ENCODE measurements at regions not wholly inside any gene's neighbourhood (a gene's known extent, or its start where the extent isn't known, plus 50 kb on each side); places are given as distances from the start of the nearest gene placed in this dataset.

DNA sequence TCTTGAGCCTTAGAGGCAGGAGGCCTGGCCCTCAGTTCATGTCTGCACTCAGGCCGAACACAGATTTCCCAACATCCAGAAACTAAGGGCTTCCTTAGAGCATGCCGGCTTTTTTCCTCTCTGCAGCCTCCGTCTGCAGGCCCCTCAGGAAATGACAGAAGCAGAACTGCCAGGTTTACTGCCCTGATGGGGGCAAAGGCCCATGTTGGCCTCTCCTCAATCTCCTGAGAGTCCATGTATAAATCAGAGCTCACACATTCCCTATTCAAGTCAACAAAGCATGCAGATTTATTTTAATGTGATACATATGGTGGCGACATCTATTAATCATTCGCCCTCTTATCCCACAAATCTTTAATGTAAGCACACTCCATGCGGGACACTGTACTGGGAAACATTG, 475.6 kb upstream of the HS6ST1 start:
- Histone ChIP-seq H4K20me1 (ENCODE audit: control insufficient read depth, extremely low read depth, insufficient read depth, low read length) (no peaks in the 10 kb centered on the region), H3K79me2 (ENCODE audit: control insufficient read depth, insufficient read depth, low read length) (no peaks in the 10 kb centered on the region), H3K9me3 (ENCODE audit: control insufficient read depth, insufficient read depth, low read depth, low read length) (no peaks in the 10 kb centered on the region), H2AFZ (ENCODE audit: low read length) (no peak overlapping the region), H3K27ac (ENCODE audit: insufficient read depth, low read length) (no peak overlapping the region), H3K4me3 (replicated peaks in 1 of 4; ENCODE audit: control extremely low read depth in 1 of 4, insufficient read depth in 1 of 4, low read depth in 3 of 4, low read length in 4 of 4) (no peak overlapping the region), H3K36me3 (ENCODE audit: control insufficient read depth, insufficient read depth, low read length) (no peaks in the 10 kb centered on the region), H3K9ac (ENCODE audit: insufficient read depth, low read length) (no peak overlapping the region), H3K4me2 (ENCODE audit: extremely low read depth, insufficient read depth, low read length) (no peak overlapping the region), H3K27me3 (ENCODE audit: control insufficient read depth, insufficient read depth, low read length) (no peaks in the 10 kb centered on the region), H3K4me1 (ENCODE audit: control insufficient read depth, extremely low read depth, insufficient read depth, low read length) (no peaks in the 10 kb centered on the region)
- TF ChIP-seq CTCF (conservative IDR thresholded peaks at IDR 0.05 in 1 of 2, IDR thresholded peaks at IDR 0.05 in 1 of 2; ENCODE audit: low read depth in 1 of 2, low read length in 2 of 2) (no peak), EZH2 (IDR thresholded peaks at IDR 0.05; ENCODE audit: low read length, missing control alignments) (no peak)
- DNase-seq (ENCODE audit: low read depth in 2 of 2), result no peak

DNA sequence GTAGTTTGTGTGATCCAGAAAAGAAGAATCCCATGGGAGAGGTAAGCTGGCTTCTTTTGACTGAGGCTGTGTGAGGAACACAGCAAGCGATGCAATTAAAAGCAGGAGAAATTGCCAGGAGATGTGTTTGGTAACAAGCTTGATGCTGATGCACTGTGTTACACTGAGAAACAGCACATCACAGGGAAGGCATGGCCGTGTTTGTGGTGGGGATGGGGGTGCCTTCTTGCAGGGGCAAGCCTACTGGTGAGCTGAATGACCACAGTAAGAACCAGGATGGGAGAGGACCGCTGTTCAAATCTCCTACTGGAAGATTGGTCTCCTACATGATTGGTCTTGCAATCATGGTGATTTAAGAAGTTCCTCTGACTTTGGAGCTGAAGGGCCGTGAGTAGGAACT, 477.7 kb upstream of the HS6ST1 start:
- Histone ChIP-seq H3K4me2 (ENCODE audit: extremely low read depth, insufficient read depth, low read length) (no peak overlapping the region), H3K9ac (ENCODE audit: insufficient read depth, low read length) (no peak overlapping the region), H3K36me3 (ENCODE audit: control insufficient read depth, insufficient read depth, low read length) (no peaks in the 10 kb centered on the region), H3K4me3 (replicated peaks in 1 of 4; ENCODE audit: control extremely low read depth in 1 of 4, insufficient read depth in 1 of 4, low read depth in 3 of 4, low read length in 4 of 4) (no peak overlapping the region), H3K4me1 (ENCODE audit: control insufficient read depth, extremely low read depth, insufficient read depth, low read length) (no peaks in the 10 kb centered on the region), H3K27ac (ENCODE audit: insufficient read depth, low read length) (no peak overlapping the region), H3K27me3 (ENCODE audit: control insufficient read depth, insufficient read depth, low read length) (no peaks in the 10 kb centered on the region), H4K20me1 (ENCODE audit: control insufficient read depth, extremely low read depth, insufficient read depth, low read length) (no peaks in the 10 kb centered on the region), H3K79me2 (ENCODE audit: control insufficient read depth, insufficient read depth, low read length) (no peaks in the 10 kb centered on the region), H3K9me3 (ENCODE audit: control insufficient read depth, insufficient read depth, low read depth, low read length) (no peaks in the 10 kb centered on the region), H2AFZ (ENCODE audit: low read length) (no peak overlapping the region)
- DNase-seq (ENCODE audit: low read depth in 2 of 2), result no peak
- TF ChIP-seq EZH2 (IDR thresholded peaks at IDR 0.05; ENCODE audit: low read length, missing control alignments) (no peak), CTCF (conservative IDR thresholded peaks at IDR 0.05 in 1 of 2, IDR thresholded peaks at IDR 0.05 in 1 of 2; ENCODE audit: low read depth in 1 of 2, low read length in 2 of 2) (no peak)

DNA sequence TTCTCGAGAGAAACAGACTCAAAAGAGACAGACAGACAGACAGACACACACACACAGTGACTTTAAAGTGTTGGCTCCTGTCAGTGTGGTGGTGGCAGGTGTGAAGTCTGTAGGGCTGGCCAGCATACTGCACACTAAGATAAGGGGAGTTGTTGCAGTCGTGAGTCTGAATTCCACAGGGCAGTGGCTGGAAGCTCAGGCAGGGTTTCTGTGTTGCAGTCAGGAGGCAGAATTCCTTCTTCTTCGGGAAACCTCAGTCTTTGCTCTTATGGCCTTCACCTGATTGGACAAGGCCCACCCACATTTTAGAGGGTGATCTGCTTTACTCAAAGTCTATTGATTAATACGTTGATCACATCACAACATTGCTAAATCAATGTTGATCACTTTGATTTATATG, 478.4 kb upstream of the HS6ST1 start:
- no peak for TF ChIP-seq EZH2 (IDR thresholded peaks at IDR 0.05; ENCODE audit: low read length, missing control alignments)
- TF ChIP-seq CTCF (conservative IDR thresholded peaks at IDR 0.05 in 1 of 2, IDR thresholded peaks at IDR 0.05 in 1 of 2; ENCODE audit: low read depth in 1 of 2, low read length in 2 of 2), result no peak
- no peak overlapping the region for H3K4me3 ChIP-seq (replicated peaks in 1 of 4; ENCODE audit: control extremely low read depth in 1 of 4, insufficient read depth in 1 of 4, low read depth in 3 of 4, low read length in 4 of 4)
- H3K27ac ChIP-seq (ENCODE audit: insufficient read depth, low read length), result no peak overlapping the region
- H3K9me3 ChIP-seq (ENCODE audit: control insufficient read depth, insufficient read depth, low read depth, low read length), result no peaks in the 10 kb centered on the region
- H3K4me1 ChIP-seq (ENCODE audit: control insufficient read depth, extremely low read depth, insufficient read depth, low read length), result no peaks in the 10 kb centered on the region
- H3K27me3 ChIP-seq (ENCODE audit: control insufficient read depth, insufficient read depth, low read length), result no peaks in the 10 kb centered on the region
- no peak overlapping the region for H3K4me2 ChIP-seq (ENCODE audit: extremely low read depth, insufficient read depth, low read length)
- H2AFZ ChIP-seq (ENCODE audit: low read length), result no peak overlapping the region
- DNase-seq (ENCODE audit: low read depth in 2 of 2), result no peak
- H3K79me2 ChIP-seq (ENCODE audit: control insufficient read depth, insufficient read depth, low read length), result no peaks in the 10 kb centered on the region
- H3K9ac ChIP-seq (ENCODE audit: insufficient read depth, low read length), result no peak overlapping the region
- H3K36me3 ChIP-seq (ENCODE audit: control insufficient read depth, insufficient read depth, low read length), result no peaks in the 10 kb centered on the region
- H4K20me1 ChIP-seq (ENCODE audit: control insufficient read depth, extremely low read depth, insufficient read depth, low read length), result no peaks in the 10 kb centered on the region
